OCI-LY3 (cell line): ENCODE measurements at regions not wholly inside any gene's neighbourhood (a gene's known extent, or its start where the extent isn't known, plus 50 kb on each side); places are given as distances from the start of the nearest gene placed in this dataset.

Experiments used
- H2AFZ ChIP-seq: fragments of 200-600, 300-600 bp; shearing (Covaris generic); 2 replicates; pipeline ENCODE4 v1.6.0; 2014; ENCODE audit warnings: antibody characterized with exemption, low read depth, low read length
- H3K27ac ChIP-seq: fragments of 200-600, 300-600 bp; sonication (generic); 2 replicates; pipeline ENCODE4 v1.5.1; 2014; ENCODE audit warnings: mild to moderate bottlenecking, low read length, moderate library complexity, mixed read lengths
- H3K27me3 ChIP-seq: fragments of 200-600, 300-600 bp; sonication (generic); 2 replicates; pipeline ENCODE4 v1.6.1; 2014; ENCODE audit warnings: low read depth, low read length, mixed read lengths
- H3K36me3 ChIP-seq: fragments of 200-600, 300-600 bp; sonication (generic); replicated peaks from 2 replicates; pipeline ENCODE3; 2014; ENCODE audit warnings: low read depth, low read length, mixed read lengths
- H3K4me1 ChIP-seq: fragments of 300-600, 200-600 bp; sonication (generic); 2 replicates; pipeline ENCODE4 v1.6.1; 2014; ENCODE audit warnings: low read length, mixed read lengths
- H3K4me2 ChIP-seq: fragments of 200-600, 300-600 bp; sonication (generic); 2 replicates; pipeline ENCODE4 v1.6.1; 2014; ENCODE audit warnings: low read length, mixed read lengths
- H3K4me3 ChIP-seq: fragments of 300-600, 200-600 bp; sonication (generic); 2 replicates; pipeline ENCODE4 v1.5.1; 2014; ENCODE audit warnings: antibody characterized with exemption, mild to moderate bottlenecking, low read length, moderate library complexity
- H3K79me2 ChIP-seq: fragments of 300-600, 200-600 bp; shearing (Covaris generic); 2 replicates; pipeline ENCODE4 v1.6.1; 2014; ENCODE audit warnings: mild to moderate bottlenecking, low read length, mixed read lengths
- H3K9ac ChIP-seq: fragments of 300-600, 200-600 bp; shearing (Covaris generic); 2 replicates; pipeline ENCODE4 v1.6.0; 2014; ENCODE audit warnings: mild to moderate bottlenecking, low read length, moderate library complexity
- H3K9me3 ChIP-seq: fragments of 200-600, 300-600 bp; shearing (Covaris generic); 2 replicates; pipeline ENCODE4 v1.6.1; 2014; ENCODE audit warnings: low read length, mixed read lengths; ENCODE audit not compliant: insufficient read depth
- H4K20me1 ChIP-seq: fragments of 200-600, 300-600 bp; sonication (generic); 2 replicates; pipeline ENCODE4 v1.6.1; 2016; ENCODE audit warnings: low read length, mixed read lengths; ENCODE audit not compliant: insufficient read depth
- CTCF ChIP-seq: fragments of 200-600, 300-600 bp; sonication (generic); IDR thresholded peaks from 2 replicates; pipeline ENCODE4 v1.5.1; 2014; ENCODE audit warnings: antibody characterized with exemption, low read length, low read depth
- EZH2phosphoT487 ChIP-seq: fragments of 200-600 bp; shearing (Covaris generic); IDR thresholded peaks from 2 replicates; pipeline ENCODE4 v1.6.1; 2018; ENCODE audit warnings: antibody characterized with exemption, mixed run types, low read depth

- Histone ChIP-seq H3K27ac (no peak overlapping the region), H3K79me2 (no peaks in the 10 kb centered on the region), H3K4me3 (no peak overlapping the region), H4K20me1 (no peaks in the 10 kb centered on the region), H3K4me2 (no peak overlapping the region), H3K4me1 (no peaks in the 10 kb centered on the region), H3K27me3 (peaks cover 25% of the 10 kb centered on the region), H3K36me3 (no peaks in the 10 kb centered on the region), H2AFZ (no peak overlapping the region), H3K9ac (no peak overlapping the region), H3K9me3 (no peaks in the 10 kb centered on the region)
- TF ChIP-seq EZH2phosphoT487 (no peak), CTCF (no peak)
Measured at GRCh38 chr3:193943851-193944517, 192.0 kb upstream of the HES1 start.

DNA sequence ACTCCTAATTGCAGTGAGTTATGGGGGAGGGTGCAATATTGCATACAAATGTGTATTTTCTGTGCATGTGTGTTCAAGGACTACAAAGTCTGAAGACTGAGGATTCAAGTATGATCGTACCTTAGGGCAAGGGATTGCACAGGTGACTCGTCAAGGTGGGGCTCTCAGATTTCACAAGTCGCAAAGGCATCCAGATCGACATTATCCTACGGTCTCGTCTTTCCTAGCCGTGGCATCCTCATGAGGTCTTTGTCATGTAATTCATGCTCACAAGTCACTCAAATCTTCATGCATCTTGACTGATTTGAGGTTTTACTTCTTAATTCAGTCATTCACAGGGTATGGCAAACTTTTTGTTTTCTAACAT is 191.4 kb upstream of the HES1 start:
- no peak for TF ChIP-seq CTCF
- no peak for TF ChIP-seq EZH2phosphoT487
- Histone ChIP-seq H3K79me2 (no peaks in the 10 kb centered on the region), H3K9ac (no peak overlapping the region), H3K9me3 (no peaks in the 10 kb centered on the region), H3K36me3 (no peaks in the 10 kb centered on the region), H2AFZ (no peak overlapping the region), H4K20me1 (no peaks in the 10 kb centered on the region), H3K27me3 (peaks cover 30% of the 10 kb centered on the region), H3K27ac (no peak overlapping the region), H3K4me2 (no peak overlapping the region), H3K4me1 (no peaks in the 10 kb centered on the region), H3K4me3 (no peak overlapping the region)

DNA sequence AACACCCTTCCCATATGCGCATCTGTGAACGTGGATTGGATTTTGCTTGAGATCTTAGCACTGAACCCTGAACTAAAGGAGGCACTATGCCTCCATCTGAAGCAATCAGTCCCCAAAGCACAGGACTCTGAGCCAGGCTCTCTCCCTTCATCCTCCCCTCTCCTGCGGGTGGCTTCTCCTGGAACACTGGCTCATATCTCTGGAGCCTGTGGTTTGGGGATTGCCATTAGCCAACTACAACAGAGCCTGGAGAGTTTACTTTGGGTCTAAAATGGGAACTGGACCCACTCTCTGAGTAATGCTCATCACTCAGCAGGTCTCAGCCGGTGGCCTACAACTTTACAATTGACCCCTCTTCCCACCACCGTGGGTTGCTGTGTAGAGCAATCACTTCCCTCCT is 190.8 kb upstream of the HES1 start:
- Histone ChIP-seq H3K9ac (no peak overlapping the region), H3K4me2 (no peak overlapping the region), H4K20me1 (no peaks in the 10 kb centered on the region), H3K79me2 (no peaks in the 10 kb centered on the region), H3K27ac (no peak overlapping the region), H2AFZ (no peak overlapping the region), H3K4me1 (no peaks in the 10 kb centered on the region), H3K4me3 (no peak overlapping the region), H3K36me3 (no peaks in the 10 kb centered on the region), H3K27me3 (peaks cover 28% of the 10 kb centered on the region), H3K9me3 (no peaks in the 10 kb centered on the region)
- TF ChIP-seq CTCF (peak; percentile 10; the same call in 1 of the 2 replicates), EZH2phosphoT487 (no peak)

- Histone ChIP-seq H4K20me1 (no peaks in the 10 kb centered on the region), H3K4me1 (no peaks in the 10 kb centered on the region), H3K79me2 (no peaks in the 10 kb centered on the region), H3K9me3 (no peaks in the 10 kb centered on the region), H3K4me2 (no peak overlapping the region), H3K27ac (no peak overlapping the region), H3K4me3 (no peak overlapping the region), H2AFZ (no peak overlapping the region), H3K27me3 (peaks cover 26% of the 10 kb centered on the region), H3K36me3 (no peaks in the 10 kb centered on the region), H3K9ac (no peak overlapping the region)
- TF ChIP-seq EZH2phosphoT487 = no peak
- TF ChIP-seq CTCF = no peak
Measured at GRCh38 chr3:193946945-193947344, 189.0 kb upstream of the HES1 start.
